Right renal cortex interstitium (tissue), 3 donors: ENCODE measurements at regions not wholly inside any gene's neighbourhood (a gene's known extent, or its start where the extent isn't known, plus 50 kb on each side); places are given as distances from the start of the nearest gene placed in this dataset.
A peak's percentile ranks its signal among the peaks of the same experiment; 100 is the strongest.

Source experiments
- DNase-seq, 3 donors: peaks; one replicate each; pipeline ENCODE4 v3.0.0-alpha.2; 2013; ENCODE audit warnings: low read depth in 3 of 3, low spot score in 2 of 3

- DNase-seq, result no peak
These were observed 98.6 kb upstream of the ARHGEF26 start for GRCh38 chr3:154022606-154023005.

- DNase-seq, result peak in 1 of 3 donors; percentile 21
These were observed 98.0 kb upstream of the ARHGEF26 start for GRCh38 chr3:154023148-154023547.

- DNase-seq, result no peak
These were observed 96.2 kb upstream of the ARHGEF26 start for GRCh38 chr3:154025007-154025406.

GRCh38 chr3:154029926-154030325 lies 91.3 kb upstream of the ARHGEF26 start:
- no peak for DNase-seq

- no peak for DNase-seq
These were observed 86.3 kb upstream of the ARHGEF26 start for GRCh38 chr3:154034797-154035330.

- no peak for DNase-seq
These were observed 80.9 kb upstream of the ARHGEF26 start for GRCh38 chr3:154040283-154040682.

GRCh38 chr3:154044671-154045070 lies 76.5 kb upstream of the ARHGEF26 start:
- no peak for DNase-seq

- no peak for DNase-seq
These were observed 71.0 kb upstream of the ARHGEF26 start for GRCh38 chr3:154050216-154050615.

GRCh38 chr3:154050766-154051165 lies 70.4 kb upstream of the ARHGEF26 start:
- DNase-seq, result no peak

GRCh38 chr3:154059833-154060232 lies 61.4 kb upstream of the ARHGEF26 start:
- no peak for DNase-seq

GRCh38 chr3:154060238-154061000 lies 60.8 kb upstream of the ARHGEF26 start:
- no peak for DNase-seq

- no peak for DNase-seq
These were observed 60.2 kb upstream of the ARHGEF26 start for GRCh38 chr3:154061001-154061370.

GRCh38 chr3:154062513-154062912 lies 58.7 kb upstream of the ARHGEF26 start:
- DNase-seq, result no peak

GRCh38 chr3:154071146-154071545 lies 50.0 kb upstream of the ARHGEF26 start:
- no peak for DNase-seq
